A549 (cell line): ENCODE measurements at regions not wholly inside any gene's neighbourhood (a gene's known extent, or its start where the extent isn't known, plus 50 kb on each side); places are given as distances from the start of the nearest gene placed in this dataset.

ENCODE experiments used
- ATAC-seq, 2 experiments: fragments of 200-7000 bp in 1 of 2; fragments of >200 bp in 1 of 2; cut with Nextera tagmentation in 1 of 2; cut with Tn5 transposase in 1 of 2; 3 replicates each; pipeline versions ENCODE4 v1.8.0 to v1.9.1; 2018 to 2020; ENCODE audit warnings: mild to moderate bottlenecking in 1 of 2, moderate library complexity in 1 of 2
- CTCF ChIA-PET: fragments of 300-600 bp; sonication (Branson Sonifier 250); formaldehyde crosslinking; extraction: SDS; loops from one replicate; lab custom pipeline; 2021; ENCODE audit warnings: antibody characterized with exemption, inconsistent platforms; lab: Yijun Ruan, JAX
- POLR2A ChIA-PET: fragments of 350-600 bp; formaldehyde crosslinking; extraction: SDS; loops from one replicate; lab custom pipeline; 2021; ENCODE audit warnings: antibody characterized with exemption, inconsistent platforms; lab: Yijun Ruan, JAX
- DNase-seq, 2 experiments: peaks; one replicate each; pipeline versions ENCODE4 v3.0.0 to v3.0.0-alpha.2; 2011 to 2016; ENCODE audit warnings: low read depth in 1 of 2, low spot score in 1 of 2
- FAIRE-seq: peaks from 2 replicates; lab custom pipeline; 2011; peaks lifted over from hg19 to GRCh38; lab: Jason Lieb, UNC
- H3K27ac ChIP-seq, 2 experiments: fragments of >200 bp; sonication (Bioruptor Twin); formaldehyde crosslinking; 3 replicates each; pipeline ENCODE4 v1.5.1; 2016 to 2017
- H3K4me1 ChIP-seq: fragments of >200 bp; sonication (Bioruptor Twin); formaldehyde crosslinking; 3 replicates; pipeline ENCODE4 v1.6.1; 2016
- H3K4me2 ChIP-seq: fragments of >200 bp; sonication (Bioruptor Twin); formaldehyde crosslinking; 3 replicates; pipeline ENCODE4 v1.6.1; 2016
- H3K4me3 ChIP-seq: fragments of >200 bp; sonication (Bioruptor Twin); formaldehyde crosslinking; 3 replicates; pipeline ENCODE4 v1.5.1; 2016
- H3K9me3 ChIP-seq: fragments of >200 bp; sonication (Bioruptor Twin); formaldehyde crosslinking; 3 replicates; pipeline ENCODE4 v1.6.1; 2016
- CBX2 ChIP-seq: fragments of 200-600 bp; sonication (generic); IDR thresholded peaks from 2 replicates; pipeline ENCODE4 v1.6.1; 2016; ENCODE audit warnings: low read depth, mild to moderate bottlenecking, borderline replicate concordance
- CTCF ChIP-seq: fragments of >200 bp; sonication (Bioruptor Twin); formaldehyde crosslinking; IDR thresholded peaks from 3 replicates; pipeline ENCODE4 v1.5.1; 2016
- EHMT2 ChIP-seq: fragments of 200-600 bp; sonication (generic); IDR thresholded peaks from 2 replicates; pipeline ENCODE4 v1.6.1; 2016; ENCODE audit warnings: antibody characterized with exemption, low read depth, mild to moderate bottlenecking, moderate library complexity
- ESRRA ChIP-seq: fragments of 150-350 bp; IDR thresholded peaks from 2 replicates; pipeline ENCODE4 v1.6.1; 2014; ENCODE audit warnings: mild to moderate bottlenecking, low read length, borderline replicate concordance
- FOSL2 ChIP-seq, 2 experiments: fragments of 450-650 bp in 1 of 2; fragments of >200 bp in 1 of 2; sonication (Bioruptor Twin) in 1 of 2; formaldehyde crosslinking; IDR thresholded peaks; 2 replicates each; pipeline versions ENCODE4 v1.5.0 to v1.6.1; 2016 to 2020; ENCODE audit warnings: mild to moderate bottlenecking in 1 of 2, moderate library complexity in 1 of 2
- HDAC2 ChIP-seq: fragments of 200-600 bp; sonication (generic); IDR thresholded peaks from 2 replicates; pipeline ENCODE4 v1.6.1; 2016
- HOXB5 ChIP-seq: fragments of 250-450 bp; sonication (Bioruptor Pico); IDR thresholded peaks from 2 replicates; pipeline ENCODE4 v1.5.0; 2020; ENCODE audit warnings: mild to moderate bottlenecking, moderate library complexity
- MAX ChIP-seq: IDR thresholded peaks from 2 replicates; pipeline ENCODE4 v1.6.1; 2012
- NFE2L2 ChIP-seq: fragments of 150-350 bp; conservative IDR thresholded peaks from 2 replicates; pipeline ENCODE4 v1.6.1; 2014; ENCODE audit warnings: low read length
- POLR2A ChIP-seq: IDR thresholded peaks from 2 replicates; pipeline ENCODE4 v1.6.1; 2012; ENCODE audit warnings: mild to moderate bottlenecking, low read length
- RFX5 ChIP-seq: fragments of 450-650 bp; IDR thresholded peaks from 2 replicates; pipeline ENCODE4 v1.7.1; 2014; ENCODE audit warnings: antibody characterized with exemption, mild to moderate bottlenecking, moderate library complexity
- TP53 ChIP-seq: fragments of 250-450 bp; sonication (Bioruptor Pico); IDR thresholded peaks from 2 replicates; pipeline ENCODE4 v1.5.0; 2021; ENCODE audit warnings: mild to moderate bottlenecking, moderate library complexity
- USF2 ChIP-seq: fragments of 450-650 bp; IDR thresholded peaks from 2 replicates; pipeline ENCODE4 v1.6.1; 2014; ENCODE audit warnings: antibody characterized with exemption
- WGBS: methylation state at CpG from one replicate; pipeline ENCODE4 v1.1.6; 2017; ENCODE audit errors: missing lambda C conversion rate; 5-methylcytosine and 5-hydroxymethylcytosine counted together
- TF ChIP-seq, protein P1 (sequence below): fragments of 200-600 bp; sonication (generic); IDR thresholded peaks from 2 replicates; pipeline ENCODE4 v1.6.1; 2016; ENCODE audit warnings: antibody characterized with exemption, mild to moderate bottlenecking, moderate library complexity

DNA sequence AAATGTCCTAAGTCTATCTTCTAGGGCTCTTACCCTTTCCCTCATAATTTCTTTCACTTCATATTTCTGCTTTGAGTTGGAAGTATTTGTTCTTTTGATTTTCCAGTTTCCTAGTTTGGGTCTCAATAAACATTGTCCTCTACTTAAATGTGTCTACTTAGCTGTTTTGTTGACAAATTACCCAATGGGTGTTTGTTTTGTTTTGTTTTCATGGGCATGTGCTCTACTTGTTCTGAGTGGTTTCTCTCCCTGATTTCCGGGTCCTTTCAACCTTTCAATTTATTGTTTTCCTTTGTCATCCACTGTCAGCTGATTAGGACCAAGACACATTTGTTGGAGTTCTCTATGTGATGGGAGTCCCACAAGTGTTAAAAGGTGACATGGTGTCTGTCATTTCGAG, 1181.4 kb downstream of the RPA4 start:
- no peak overlapping the region for H3K4me3 ChIP-seq

DNA sequence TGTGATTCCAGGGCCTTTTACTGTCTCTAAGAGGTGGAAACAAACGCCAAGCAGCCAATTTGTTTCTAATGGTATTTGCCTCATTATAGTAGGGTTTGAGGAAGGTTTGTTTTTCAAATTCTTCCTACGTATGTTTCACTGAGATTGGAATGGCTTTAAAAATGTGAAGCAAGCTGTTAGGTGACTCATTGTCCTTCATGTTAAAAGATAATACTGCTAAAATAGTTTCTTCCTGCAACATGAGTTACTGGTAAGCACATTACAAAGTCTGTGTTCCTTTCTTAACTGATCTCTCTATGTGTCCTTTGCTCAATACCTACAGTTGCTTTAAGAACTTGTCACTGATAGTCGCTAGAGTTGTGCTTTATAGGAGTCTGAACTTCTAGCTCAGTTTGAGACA, 1183.9 kb downstream of the RPA4 start:
- 24% methylated on average over 3 of the region's 3 CpGs for WGBS
- no peak for DNase-seq
- H3K27ac ChIP-seq, result no peak overlapping the region
- TF ChIP-seq FOSL2 (IDR thresholded peaks at IDR 0.05), result no peak
- no peak for TF ChIP-seq FOSL2 (CRISPR knock-in tag; IDR thresholded peaks at IDR 0.05)
- no peak for TF ChIP-seq CTCF
- TF ChIP-seq, protein P1, sequence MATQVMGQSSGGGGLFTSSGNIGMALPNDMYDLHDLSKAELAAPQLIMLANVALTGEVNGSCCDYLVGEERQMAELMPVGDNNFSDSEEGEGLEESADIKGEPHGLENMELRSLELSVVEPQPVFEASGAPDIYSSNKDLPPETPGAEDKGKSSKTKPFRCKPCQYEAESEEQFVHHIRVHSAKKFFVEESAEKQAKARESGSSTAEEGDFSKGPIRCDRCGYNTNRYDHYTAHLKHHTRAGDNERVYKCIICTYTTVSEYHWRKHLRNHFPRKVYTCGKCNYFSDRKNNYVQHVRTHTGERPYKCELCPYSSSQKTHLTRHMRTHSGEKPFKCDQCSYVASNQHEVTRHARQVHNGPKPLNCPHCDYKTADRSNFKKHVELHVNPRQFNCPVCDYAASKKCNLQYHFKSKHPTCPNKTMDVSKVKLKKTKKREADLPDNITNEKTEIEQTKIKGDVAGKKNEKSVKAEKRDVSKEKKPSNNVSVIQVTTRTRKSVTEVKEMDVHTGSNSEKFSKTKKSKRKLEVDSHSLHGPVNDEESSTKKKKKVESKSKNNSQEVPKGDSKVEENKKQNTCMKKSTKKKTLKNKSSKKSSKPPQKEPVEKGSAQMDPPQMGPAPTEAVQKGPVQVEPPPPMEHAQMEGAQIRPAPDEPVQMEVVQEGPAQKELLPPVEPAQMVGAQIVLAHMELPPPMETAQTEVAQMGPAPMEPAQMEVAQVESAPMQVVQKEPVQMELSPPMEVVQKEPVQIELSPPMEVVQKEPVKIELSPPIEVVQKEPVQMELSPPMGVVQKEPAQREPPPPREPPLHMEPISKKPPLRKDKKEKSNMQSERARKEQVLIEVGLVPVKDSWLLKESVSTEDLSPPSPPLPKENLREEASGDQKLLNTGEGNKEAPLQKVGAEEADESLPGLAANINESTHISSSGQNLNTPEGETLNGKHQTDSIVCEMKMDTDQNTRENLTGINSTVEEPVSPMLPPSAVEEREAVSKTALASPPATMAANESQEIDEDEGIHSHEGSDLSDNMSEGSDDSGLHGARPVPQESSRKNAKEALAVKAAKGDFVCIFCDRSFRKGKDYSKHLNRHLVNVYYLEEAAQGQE, result no peak
- no peak for TF ChIP-seq HOXB5 (CRISPR knock-in tag)
- no peak for TF ChIP-seq RFX5
- TF ChIP-seq CBX2, result no peak
- TF ChIP-seq, all 56 proteins: peak for 0
- Histone ChIP-seq H3K9me3 (no peaks in the 10 kb centered on the region), H3K4me2 (no peak overlapping the region), H3K4me3 (no peak overlapping the region), H3K4me1 (no peaks in the 10 kb centered on the region)
- ATAC-seq, result no peak
- ChIA-PET POLR2A (no interaction called here), CTCF (no interaction called here)
- FAIRE-seq, result peak; percentile 7

More for the DNA sequence above, 1181.4 kb downstream of the RPA4 start:
- POLR2A ChIA-PET, result no interaction called here
- no peak for DNase-seq
- WGBS, result 17% methylated on average over 2 of the region's 2 CpGs
- CTCF ChIA-PET, result no interaction called here
- H3K4me1 ChIP-seq, result no peaks in the 10 kb centered on the region
- no peak overlapping the region for H3K27ac ChIP-seq
- H3K4me2 ChIP-seq, result no peak overlapping the region
- peak; percentile 43 for FAIRE-seq
- H3K9me3 ChIP-seq, result no peaks in the 10 kb centered on the region
- no peak for ATAC-seq
- TF ChIP-seq MAX (no peak), USF2 (no peak), EHMT2 (no peak), HDAC2 (no peak), NFE2L2 (no peak), ESRRA (no peak), TP53 (CRISPR knock-in tag) (no peak), RFX5 (no peak), POLR2A (no peak)
- TF ChIP-seq, protein P1, result no peak
